ENCODE measurements at regions not wholly inside any gene's neighbourhood (a gene's known extent, or its start where the extent isn't known, plus 50 kb on each side); places are given as distances from the start of the nearest gene placed in this dataset.

DNA sequence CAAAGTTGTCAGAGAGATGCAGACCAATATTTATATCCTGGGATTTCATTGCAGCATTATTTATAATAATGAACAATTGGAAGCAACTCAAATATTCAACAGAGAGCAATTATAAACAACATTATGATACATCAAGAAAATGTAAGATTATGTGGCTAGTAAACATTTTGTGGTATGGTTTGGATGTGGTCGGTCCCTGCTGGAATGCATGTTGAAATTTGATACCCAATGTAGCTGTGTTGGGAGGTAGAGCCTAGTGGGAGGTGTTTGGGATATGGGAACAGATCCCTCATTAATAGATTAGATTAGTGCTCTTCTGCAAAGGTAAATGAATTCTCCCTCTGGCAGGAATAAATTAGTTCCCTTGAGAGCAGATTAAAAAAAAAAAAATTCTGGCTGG is 350.9 kb downstream of the ANKRD30A start:
- Histone ChIP-seq H3K36me3 (ENCODE audit: control insufficient read depth in 4 of 4, insufficient read depth in 3 of 4, low read depth in 1 of 4, low read length in 3 of 4) (no peaks in the 10 kb centered on the region), H3K4me1 (ENCODE audit: control insufficient read depth in 4 of 4, insufficient read depth in 4 of 4, low read length in 3 of 4) (no peaks in the 10 kb centered on the region), H3K9ac (ENCODE audit: low read depth in 1 of 2, low read length in 2 of 2) (no peak overlapping the region), H3K4me3 (ENCODE audit: low read depth in 1 of 3, low read length in 3 of 3) (no peak overlapping the region), H3K9me3 (ENCODE audit: control insufficient read depth in 4 of 4, low read length in 3 of 4) (no peaks in the 10 kb centered on the region), H3K27ac (ENCODE audit: low read depth in 1 of 2, low read length in 2 of 2) (no peak overlapping the region), H3K27me3 (ENCODE audit: control insufficient read depth in 4 of 4, insufficient read depth in 4 of 4, low read length in 3 of 4) (no peaks in the 10 kb centered on the region)
- TF ChIP-seq YY1 (IDR thresholded peaks at IDR 0.05), result no peak
- TF ChIP-seq JUND (IDR thresholded peaks at IDR 0.05), result no peak
- TF ChIP-seq RAD21 (IDR thresholded peaks at IDR 0.05), result no peak
- TF ChIP-seq, protein P1, sequence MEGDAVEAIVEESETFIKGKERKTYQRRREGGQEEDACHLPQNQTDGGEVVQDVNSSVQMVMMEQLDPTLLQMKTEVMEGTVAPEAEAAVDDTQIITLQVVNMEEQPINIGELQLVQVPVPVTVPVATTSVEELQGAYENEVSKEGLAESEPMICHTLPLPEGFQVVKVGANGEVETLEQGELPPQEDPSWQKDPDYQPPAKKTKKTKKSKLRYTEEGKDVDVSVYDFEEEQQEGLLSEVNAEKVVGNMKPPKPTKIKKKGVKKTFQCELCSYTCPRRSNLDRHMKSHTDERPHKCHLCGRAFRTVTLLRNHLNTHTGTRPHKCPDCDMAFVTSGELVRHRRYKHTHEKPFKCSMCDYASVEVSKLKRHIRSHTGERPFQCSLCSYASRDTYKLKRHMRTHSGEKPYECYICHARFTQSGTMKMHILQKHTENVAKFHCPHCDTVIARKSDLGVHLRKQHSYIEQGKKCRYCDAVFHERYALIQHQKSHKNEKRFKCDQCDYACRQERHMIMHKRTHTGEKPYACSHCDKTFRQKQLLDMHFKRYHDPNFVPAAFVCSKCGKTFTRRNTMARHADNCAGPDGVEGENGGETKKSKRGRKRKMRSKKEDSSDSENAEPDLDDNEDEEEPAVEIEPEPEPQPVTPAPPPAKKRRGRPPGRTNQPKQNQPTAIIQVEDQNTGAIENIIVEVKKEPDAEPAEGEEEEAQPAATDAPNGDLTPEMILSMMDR (IDR thresholded peaks at IDR 0.05; ENCODE audit: low read depth, low read length, missing input control), result no peak
- no peak for TF ChIP-seq FOXA1 (IDR thresholded peaks at IDR 0.05)
- TF ChIP-seq EGR1 (IDR thresholded peaks at IDR 0.05; ENCODE audit: low read depth in 2 of 2), result no peak
- no peak for TF ChIP-seq TAF1 (conservative IDR thresholded peaks at IDR 0.05)
- no peak for TF ChIP-seq GABPA (IDR thresholded peaks at IDR 0.05 in 1 of 2, conservative IDR thresholded peaks at IDR 0.05 in 1 of 2)
- no peak for TF ChIP-seq HNF4A (conservative IDR thresholded peaks at IDR 0.05)
- TF ChIP-seq HNF4G (IDR thresholded peaks at IDR 0.05), result no peak
- TF ChIP-seq SP1 (IDR thresholded peaks at IDR 0.05), result no peak
- TF ChIP-seq RXRA (IDR thresholded peaks at IDR 0.05), result no peak
- TF ChIP-seq NR2F2 (IDR thresholded peaks at IDR 0.05), result no peak
- TF ChIP-seq, protein P2, sequence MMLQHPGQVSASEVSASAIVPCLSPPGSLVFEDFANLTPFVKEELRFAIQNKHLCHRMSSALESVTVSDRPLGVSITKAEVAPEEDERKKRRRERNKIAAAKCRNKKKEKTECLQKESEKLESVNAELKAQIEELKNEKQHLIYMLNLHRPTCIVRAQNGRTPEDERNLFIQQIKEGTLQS (IDR thresholded peaks at IDR 0.05), result no peak
- TF ChIP-seq FOXA2 (IDR thresholded peaks at IDR 0.05), result no peak
- TF ChIP-seq, protein P3, sequence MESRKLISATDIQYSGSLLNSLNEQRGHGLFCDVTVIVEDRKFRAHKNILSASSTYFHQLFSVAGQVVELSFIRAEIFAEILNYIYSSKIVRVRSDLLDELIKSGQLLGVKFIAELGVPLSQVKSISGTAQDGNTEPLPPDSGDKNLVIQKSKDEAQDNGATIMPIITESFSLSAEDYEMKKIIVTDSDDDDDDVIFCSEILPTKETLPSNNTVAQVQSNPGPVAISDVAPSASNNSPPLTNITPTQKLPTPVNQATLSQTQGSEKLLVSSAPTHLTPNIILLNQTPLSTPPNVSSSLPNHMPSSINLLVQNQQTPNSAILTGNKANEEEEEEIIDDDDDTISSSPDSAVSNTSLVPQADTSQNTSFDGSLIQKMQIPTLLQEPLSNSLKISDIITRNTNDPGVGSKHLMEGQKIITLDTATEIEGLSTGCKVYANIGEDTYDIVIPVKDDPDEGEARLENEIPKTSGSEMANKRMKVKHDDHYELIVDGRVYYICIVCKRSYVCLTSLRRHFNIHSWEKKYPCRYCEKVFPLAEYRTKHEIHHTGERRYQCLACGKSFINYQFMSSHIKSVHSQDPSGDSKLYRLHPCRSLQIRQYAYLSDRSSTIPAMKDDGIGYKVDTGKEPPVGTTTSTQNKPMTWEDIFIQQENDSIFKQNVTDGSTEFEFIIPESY (IDR thresholded peaks at IDR 0.05), result no peak
- TF ChIP-seq, protein P4, sequence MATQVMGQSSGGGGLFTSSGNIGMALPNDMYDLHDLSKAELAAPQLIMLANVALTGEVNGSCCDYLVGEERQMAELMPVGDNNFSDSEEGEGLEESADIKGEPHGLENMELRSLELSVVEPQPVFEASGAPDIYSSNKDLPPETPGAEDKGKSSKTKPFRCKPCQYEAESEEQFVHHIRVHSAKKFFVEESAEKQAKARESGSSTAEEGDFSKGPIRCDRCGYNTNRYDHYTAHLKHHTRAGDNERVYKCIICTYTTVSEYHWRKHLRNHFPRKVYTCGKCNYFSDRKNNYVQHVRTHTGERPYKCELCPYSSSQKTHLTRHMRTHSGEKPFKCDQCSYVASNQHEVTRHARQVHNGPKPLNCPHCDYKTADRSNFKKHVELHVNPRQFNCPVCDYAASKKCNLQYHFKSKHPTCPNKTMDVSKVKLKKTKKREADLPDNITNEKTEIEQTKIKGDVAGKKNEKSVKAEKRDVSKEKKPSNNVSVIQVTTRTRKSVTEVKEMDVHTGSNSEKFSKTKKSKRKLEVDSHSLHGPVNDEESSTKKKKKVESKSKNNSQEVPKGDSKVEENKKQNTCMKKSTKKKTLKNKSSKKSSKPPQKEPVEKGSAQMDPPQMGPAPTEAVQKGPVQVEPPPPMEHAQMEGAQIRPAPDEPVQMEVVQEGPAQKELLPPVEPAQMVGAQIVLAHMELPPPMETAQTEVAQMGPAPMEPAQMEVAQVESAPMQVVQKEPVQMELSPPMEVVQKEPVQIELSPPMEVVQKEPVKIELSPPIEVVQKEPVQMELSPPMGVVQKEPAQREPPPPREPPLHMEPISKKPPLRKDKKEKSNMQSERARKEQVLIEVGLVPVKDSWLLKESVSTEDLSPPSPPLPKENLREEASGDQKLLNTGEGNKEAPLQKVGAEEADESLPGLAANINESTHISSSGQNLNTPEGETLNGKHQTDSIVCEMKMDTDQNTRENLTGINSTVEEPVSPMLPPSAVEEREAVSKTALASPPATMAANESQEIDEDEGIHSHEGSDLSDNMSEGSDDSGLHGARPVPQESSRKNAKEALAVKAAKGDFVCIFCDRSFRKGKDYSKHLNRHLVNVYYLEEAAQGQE (IDR thresholded peaks at IDR 0.05), result no peak
- TF ChIP-seq, protein P5, sequence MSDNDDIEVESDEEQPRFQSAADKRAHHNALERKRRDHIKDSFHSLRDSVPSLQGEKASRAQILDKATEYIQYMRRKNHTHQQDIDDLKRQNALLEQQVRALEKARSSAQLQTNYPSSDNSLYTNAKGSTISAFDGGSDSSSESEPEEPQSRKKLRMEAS (IDR thresholded peaks at IDR 0.05), result no peak
- WGBS, result 40% methylated on average over 1 of the region's 1 CpG
- DNase-seq (ENCODE audit: low spot score), result no peak

Data from liver (tissue), 8 donors.